Mesenchymal stem cell (in vitro differentiated cells and primary cell): ENCODE measurements at regions not wholly inside any gene's neighbourhood (a gene's known extent, or its start where the extent isn't known, plus 50 kb on each side); places are given as distances from the start of the nearest gene placed in this dataset.

Source experiments
- DNase-seq: peaks from one replicate; pipeline ENCODE4 v3.0.0-alpha.2; 2013
- H2AFZ ChIP-seq: one replicate; pipeline ENCODE4 v1.6.1; 2013; ENCODE audit warnings: low read depth, mild to moderate bottlenecking, control low read depth, inconsistent platforms, low read length, moderate library complexity
- H2AK5ac ChIP-seq: 2 replicates; pipeline ENCODE4 v1.6.1; 2013; ENCODE audit warnings: low read length, moderate library complexity, mild to moderate bottlenecking, inconsistent platforms; ENCODE audit not compliant: severe bottlenecking
- H2BK120ac ChIP-seq: one replicate; pipeline ENCODE4 v1.6.1; 2013; ENCODE audit warnings: low read depth, mild to moderate bottlenecking, inconsistent platforms, low read length, moderate library complexity
- H2BK12ac ChIP-seq, 2 experiments: one replicate each; pipeline ENCODE4 v1.6.1; 2013; ENCODE audit warnings: inconsistent platforms in 2 of 2, low read length in 2 of 2, mild to moderate bottlenecking in 2 of 2, moderate library complexity in 2 of 2, control low read depth in 1 of 2
- H2BK15ac ChIP-seq: one replicate; pipeline ENCODE4 v1.6.1; 2013; ENCODE audit warnings: mild to moderate bottlenecking, low read depth, inconsistent platforms; ENCODE audit not compliant: poor library complexity, severe bottlenecking
- H2BK5ac ChIP-seq: 2 replicates; pipeline ENCODE4 v1.6.1; 2013; ENCODE audit warnings: low read depth, mild to moderate bottlenecking, low read length, control low read depth, inconsistent platforms; ENCODE audit not compliant: poor library complexity, severe bottlenecking
- H3K14ac ChIP-seq, 2 experiments: one replicate each; pipeline ENCODE4 v1.6.1; 2013; ENCODE audit warnings: inconsistent platforms in 2 of 2, low read length in 2 of 2, control low read depth in 1 of 2, mild to moderate bottlenecking in 1 of 2, moderate library complexity in 1 of 2
- H3K18ac ChIP-seq, 2 experiments: one replicate each; pipeline ENCODE4 v1.6.1; 2013; ENCODE audit warnings: inconsistent platforms in 2 of 2, low read length in 2 of 2, control low read depth in 1 of 2, low read depth in 1 of 2, mild to moderate bottlenecking in 1 of 2
- H3K23ac ChIP-seq, 2 experiments: one replicate each; pipeline ENCODE4 v1.6.1; 2013; ENCODE audit warnings: inconsistent platforms in 2 of 2, low read length in 2 of 2, mild to moderate bottlenecking in 2 of 2, moderate library complexity in 2 of 2, control low read depth in 1 of 2
- H3K27ac ChIP-seq: 2 replicates; pipeline ENCODE4 v1.5.1; 2013; ENCODE audit warnings: mild to moderate bottlenecking, moderate library complexity, low read length, control low read depth, inconsistent platforms; ENCODE audit not compliant: poor library complexity, severe bottlenecking
- H3K27me3 ChIP-seq, 2 experiments: 2 replicates each; pipeline versions ENCODE4 v1.6.1 to v1.7.0; 2013; ENCODE audit warnings: low read length in 2 of 2, mild to moderate bottlenecking in 2 of 2, moderate library complexity in 2 of 2, control low read depth in 1 of 2, inconsistent platforms in 1 of 2; ENCODE audit not compliant: control insufficient read depth in 1 of 2, insufficient read depth in 1 of 2
- H3K36me3 ChIP-seq, 2 experiments: 2 replicates each; pipeline versions ENCODE4 v1.6.1 to v1.7.0; 2013; ENCODE audit warnings: low read length in 2 of 2, control low read depth in 1 of 2, inconsistent platforms in 1 of 2, low read depth in 1 of 2, mild to moderate bottlenecking in 1 of 2; ENCODE audit not compliant: insufficient read depth in 2 of 2, control insufficient read depth in 1 of 2
- H3K4ac ChIP-seq, 2 experiments: one replicate each; pipeline ENCODE4 v1.6.1; 2013; ENCODE audit warnings: inconsistent platforms in 2 of 2, low read length in 2 of 2, mild to moderate bottlenecking in 2 of 2, moderate library complexity in 2 of 2, control low read depth in 1 of 2, low read depth in 1 of 2
- H3K4me1 ChIP-seq: 2 replicates; pipeline ENCODE4 v1.6.1; 2013; ENCODE audit warnings: low read depth, low read length, control low read depth; ENCODE audit not compliant: control insufficient read depth, insufficient read depth
- H3K4me2 ChIP-seq: 2 replicates; pipeline ENCODE4 v1.6.1; 2013; ENCODE audit warnings: low read length, mild to moderate bottlenecking, inconsistent platforms; ENCODE audit not compliant: poor library complexity, severe bottlenecking
- H3K4me3 ChIP-seq, 2 experiments: 2 replicates each; pipeline versions ENCODE4 v1.5.1 to v1.7.0; 2013; ENCODE audit warnings: low read length in 2 of 2, mild to moderate bottlenecking in 2 of 2, control low read depth in 1 of 2, low read depth in 1 of 2; ENCODE audit not compliant: insufficient read depth in 1 of 2
- H3K79me1 ChIP-seq: replicated peaks from 2 replicates; pipeline ENCODE4 v1.6.1; 2013; ENCODE audit warnings: mild to moderate bottlenecking, control low read depth, low read length, inconsistent platforms; ENCODE audit not compliant: poor library complexity, severe bottlenecking
- H3K9ac ChIP-seq: 2 replicates; pipeline ENCODE4 v1.7.0; 2013; ENCODE audit warnings: mild to moderate bottlenecking, low read length, moderate library complexity
- H3K9me3 ChIP-seq: 2 replicates; pipeline ENCODE4 v1.7.0; 2013; ENCODE audit warnings: mild to moderate bottlenecking, low read length; ENCODE audit not compliant: control insufficient read depth
- H4K8ac ChIP-seq: one replicate; pipeline ENCODE4 v1.6.1; 2013; ENCODE audit warnings: inconsistent platforms, mild to moderate bottlenecking, low read length, moderate library complexity
- H4K91ac ChIP-seq: one replicate; pipeline ENCODE4 v1.6.1; 2013; ENCODE audit warnings: mild to moderate bottlenecking, low read length, inconsistent platforms
- WGBS: methylation state at CpG from one replicate; pipeline ENCODE4 v1.1.7; 2013; ENCODE audit warnings: mixed read lengths; 5-methylcytosine and 5-hydroxymethylcytosine counted together

DNA sequence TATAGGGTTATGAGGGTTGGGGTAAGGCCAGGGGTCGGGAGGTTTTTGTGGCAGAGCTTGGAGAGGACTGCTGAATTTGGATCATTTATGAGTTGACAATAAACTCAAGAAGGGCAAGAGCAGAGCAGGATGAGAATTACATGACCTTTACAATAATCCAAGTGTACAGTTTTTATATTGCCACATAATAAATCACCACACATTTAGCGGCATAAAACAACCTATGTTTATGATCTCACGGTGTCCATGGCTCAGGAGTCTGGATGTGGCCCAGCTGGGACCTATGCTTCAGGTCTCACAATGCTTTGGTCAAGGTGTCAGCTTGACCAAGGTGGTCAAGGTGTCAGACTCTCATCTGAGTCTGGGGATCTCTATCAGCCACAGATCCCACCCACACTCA is 118.3 kb upstream of the WSCD1 start:
- H3K27me3 ChIP-seq = peaks cover 3 to 15% of the 10 kb centered on the region in 2 experiments
- H3K9ac ChIP-seq = no peak overlapping the region

GRCh38 chr17:5952518-5952917 is 117.7 kb upstream of the WSCD1 start:
- Histone ChIP-seq H3K27me3 (peaks cover 3 to 15% of the 10 kb centered on the region in 2 experiments), H4K8ac (no peak overlapping the region)

More for the DNA sequence above, 118.3 kb upstream of the WSCD1 start:
- Histone ChIP-seq H3K4me2 (no peak overlapping the region), H2BK120ac (no peak overlapping the region), H2BK12ac (no peak overlapping the region), H3K4ac (no peak overlapping the region), H3K4me1 (no peaks in the 10 kb centered on the region), H2AFZ (no peak overlapping the region), H3K23ac (no peak overlapping the region), H4K91ac (no peak overlapping the region), H3K27ac (no peak overlapping the region), H3K14ac (no peak overlapping the region), H3K79me1 (no peaks in the 10 kb centered on the region), H4K8ac (no peak overlapping the region), H3K36me3 (no peaks in the 10 kb centered on the region), H3K9me3 (peaks cover 11% of the 10 kb centered on the region), H2AK5ac (no peak overlapping the region), H2BK5ac (no peak overlapping the region), H3K18ac (no peak overlapping the region), H2BK15ac (no peak overlapping the region), H3K4me3 (no peak overlapping the region)
- WGBS = 91% methylated on average over 3 of the region's 3 CpGs
- no peak for DNase-seq

DNA sequence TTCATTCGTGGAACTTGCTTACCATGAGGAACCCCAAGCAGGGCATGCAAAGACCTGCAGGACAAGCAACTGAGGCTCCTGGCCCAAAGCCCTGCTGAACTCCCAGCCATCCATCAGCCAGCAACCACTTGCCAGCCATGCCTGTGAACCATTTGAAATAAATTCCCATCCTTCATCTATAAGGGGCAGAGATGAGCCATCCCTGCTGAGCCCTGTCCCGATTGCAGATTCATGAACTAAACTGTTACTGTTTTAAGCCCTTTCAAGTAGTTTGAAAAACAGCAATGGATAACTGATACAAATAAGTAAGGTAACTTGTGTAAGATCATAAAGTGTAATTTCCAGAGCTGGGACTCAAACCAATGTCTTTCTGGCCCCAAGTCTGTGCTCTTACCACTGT is 114.4 kb upstream of the WSCD1 start:
- H3K27me3 ChIP-seq = peaks cover 0 to 3% of the 10 kb centered on the region in 2 experiments
- H3K9me3 ChIP-seq = peaks cover 11% of the 10 kb centered on the region
- DNase-seq = no peak
- H3K4me3 ChIP-seq = no peak overlapping the region
- H3K4ac ChIP-seq = no peak overlapping the region
- H3K23ac ChIP-seq = no peak overlapping the region
- H3K27ac ChIP-seq = no peak overlapping the region
- no peak overlapping the region for H3K9ac ChIP-seq
- H3K18ac ChIP-seq = no peak overlapping the region
- no peaks in the 10 kb centered on the region for H3K36me3 ChIP-seq
- no peaks in the 10 kb centered on the region for H3K79me1 ChIP-seq
- no peak overlapping the region for H2BK120ac ChIP-seq
- H4K91ac ChIP-seq = no peak overlapping the region
- no peak overlapping the region for H3K4me2 ChIP-seq
- no peaks in the 10 kb centered on the region for H3K4me1 ChIP-seq
- no peak overlapping the region for H2AFZ ChIP-seq
- H2BK12ac ChIP-seq = no peak overlapping the region
- no peak overlapping the region for H4K8ac ChIP-seq
- H3K14ac ChIP-seq = no peak overlapping the region
- H2BK15ac ChIP-seq = no peak overlapping the region
- no peak overlapping the region for H2AK5ac ChIP-seq
- H2BK5ac ChIP-seq = no peak overlapping the region
- WGBS = 87% methylated on average over 1 of the region's 2 CpGs

More at GRCh38 chr17:5952518-5952917, 117.7 kb upstream of the WSCD1 start:
- Histone ChIP-seq H2BK12ac (no peak overlapping the region), H2BK15ac (no peak overlapping the region), H3K4me3 (no peak overlapping the region), H3K18ac (no peak overlapping the region), H3K4ac (no peak overlapping the region), H3K23ac (no peak overlapping the region), H3K79me1 (no peaks in the 10 kb centered on the region), H3K9ac (no peak overlapping the region), H2BK5ac (no peak overlapping the region), H2AFZ (no peak overlapping the region), H3K36me3 (no peaks in the 10 kb centered on the region), H3K14ac (no peak overlapping the region), H3K4me1 (no peaks in the 10 kb centered on the region), H2BK120ac (no peak overlapping the region), H4K91ac (no peak overlapping the region), H2AK5ac (no peak overlapping the region), H3K9me3 (peaks cover 11% of the 10 kb centered on the region), H3K4me2 (no peak overlapping the region), H3K27ac (no peak overlapping the region)
- WGBS = 82% methylated on average over 3 of the region's 4 CpGs
- no peak for DNase-seq

DNA sequence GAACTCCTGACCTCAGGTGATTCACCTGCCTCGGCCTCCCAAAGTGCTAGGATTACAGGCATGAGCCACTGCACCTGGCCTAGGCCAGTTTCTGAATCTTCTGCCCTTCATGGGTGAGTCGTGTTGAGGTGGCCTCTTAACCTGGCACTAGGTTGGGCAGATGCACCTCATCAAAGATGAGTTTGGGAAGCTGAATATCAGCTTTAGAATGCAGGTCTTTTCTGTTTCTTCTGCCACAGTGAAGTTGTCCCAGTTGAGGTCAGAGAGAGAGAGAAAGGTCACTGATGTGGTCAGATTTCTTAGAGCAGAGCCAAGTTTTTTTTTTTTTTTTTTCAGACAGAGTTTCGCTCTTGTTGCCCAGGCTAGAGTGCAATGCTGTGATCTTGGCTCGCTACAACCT is 111.3 kb upstream of the WSCD1 start:
- Histone ChIP-seq H2AK5ac (no peak overlapping the region), H4K8ac (no peak overlapping the region), H3K79me1 (no peaks in the 10 kb centered on the region), H3K18ac (no peak overlapping the region), H2BK120ac (no peak overlapping the region), H3K27me3 (peaks cover 0 to 5% of the 10 kb centered on the region in 2 experiments), H3K23ac (no peak overlapping the region), H3K4me3 (no peak overlapping the region), H2AFZ (no peak overlapping the region), H3K36me3 (no peaks in the 10 kb centered on the region), H3K4me2 (no peak overlapping the region), H3K9ac (no peak overlapping the region), H3K4ac (no peak overlapping the region), H2BK12ac (no peak overlapping the region), H2BK5ac (no peak overlapping the region), H3K14ac (no peak overlapping the region), H4K91ac (no peak overlapping the region), H3K4me1 (no peaks in the 10 kb centered on the region), H3K27ac (no peak overlapping the region), H2BK15ac (no peak overlapping the region), H3K9me3 (peaks cover 11% of the 10 kb centered on the region)
- no peak for DNase-seq
- WGBS = 66% methylated on average over 2 of the region's 4 CpGs
